Fibroblast of lung (primary cell): ENCODE measurements at regions not wholly inside any gene's neighbourhood (a gene's known extent, or its start where the extent isn't known, plus 50 kb on each side); places are given as distances from the start of the nearest gene placed in this dataset.

ENCODE experiments used
- CTCF ChIP-seq, 2 donors: IDR thresholded peaks in 1 of 2; conservative IDR thresholded peaks in 1 of 2; 1 replicate in 1 of 2; 2 replicates in 1 of 2; pipeline ENCODE4 v1.5.1; 2011 to 2012; ENCODE audit warnings: low read length in 2 of 2, control low read depth in 1 of 2, inconsistent platforms in 1 of 2, low read depth in 1 of 2, mild to moderate bottlenecking in 1 of 2
- EZH2 ChIP-seq: IDR thresholded peaks from 2 replicates; pipeline ENCODE4 v1.5.1; 2012; ENCODE audit warnings: low read length, control low read depth, mild to moderate bottlenecking; ENCODE audit errors: missing control alignments

GRCh38 chr11:130719220-130719915 is 196.9 kb downstream of the SNX19 start:
- TF ChIP-seq CTCF (conservative IDR thresholded peaks at IDR 0.05 in 1 of 2, IDR thresholded peaks at IDR 0.05 in 1 of 2; ENCODE audit: low read depth in 1 of 2, low read length in 2 of 2) (no peak), EZH2 (no peak)
